ENCODE measurements at regions not wholly inside any gene's neighbourhood (a gene's known extent, or its start where the extent isn't known, plus 50 kb on each side); places are given as distances from the start of the nearest gene placed in this dataset.

- no peak for TF ChIP-seq CTCF (conservative IDR thresholded peaks at IDR 0.05; ENCODE audit: low read length)
- TF ChIP-seq EZH2phosphoT487 (IDR thresholded peaks at IDR 0.05; ENCODE audit: borderline replicate concordance, low read depth, low read length): no peak
Measured at GRCh38 chr9:73838871-73839270, 658.3 kb upstream of the RORB start.

All from OCI-LY7 (cell line).